Right lobe of liver (tissue), 6 donors: ENCODE measurements at regions not wholly inside any gene's neighbourhood (a gene's known extent, or its start where the extent isn't known, plus 50 kb on each side); places are given as distances from the start of the nearest gene placed in this dataset.

Experiments
- ATAC-seq, 4 donors: fragments of 200-7000 bp; cut with Tn5 transposase; one replicate each; pipeline ENCODE4 v1.9.1; 2020; ENCODE audit warnings: mild to moderate bottlenecking in 4 of 4, moderate library complexity in 4 of 4
- DNase-seq, 3 donors: peaks; one replicate each; pipeline ENCODE4 v3.0.0-alpha.2; 2020
- H3K27ac ChIP-seq, 3 donors: fragments of 200-600 bp; one replicate each; pipeline ENCODE4 v1.8.0; 2022
- H3K27me3 ChIP-seq, 2 donors: fragments of 200-600 bp; one replicate each; pipeline ENCODE4 v1.8.0; 2022
- H3K36me3 ChIP-seq, 4 donors: fragments of 200-600 bp; sonication (generic) in 1 of 4; one replicate each; pipeline versions ENCODE4 v1.5.1 to v1.8.0; 2017 to 2022; ENCODE audit warnings: control low read depth in 1 of 4
- H3K4me1 ChIP-seq, 4 donors: fragments of 200-600 bp; sonication (generic) in 1 of 4; one replicate each; pipeline versions ENCODE4 v1.5.1 to v1.8.0; 2017 to 2022; ENCODE audit warnings: control low read depth in 1 of 4
- H3K4me3 ChIP-seq, 3 donors: fragments of 200-600 bp; one replicate each; pipeline ENCODE4 v1.8.0; 2022
- H3K9me3 ChIP-seq, 4 donors: fragments of 200-600 bp; sonication (generic) in 1 of 4; one replicate each; pipeline versions ENCODE4 v1.5.1 to v1.8.0; 2017 to 2022; ENCODE audit warnings: control low read depth in 1 of 4
- CTCF ChIP-seq, 4 donors: fragments of 200-600 bp in 3 of 4; fragments of 450-650 bp in 1 of 4; IDR thresholded peaks; one replicate each; pipeline versions ENCODE4 v1.5.1 to v1.8.0; 2016 to 2022; ENCODE audit warnings: antibody characterized with exemption in 4 of 4, mild to moderate bottlenecking in 2 of 4
- POLR2A ChIP-seq: fragments of 450-650 bp; IDR thresholded peaks from one replicate; pipeline ENCODE4 v1.6.1; 2017; ENCODE audit warnings: antibody characterized with exemption, mild to moderate bottlenecking
- WGBS: methylation state at CpG from one replicate; pipeline ENCODE4 v1.1.6; 2018; ENCODE audit warnings: low coverage, low lambda C conversion rate; ENCODE audit not compliant: insufficient coverage; ENCODE audit errors: missing lambda C conversion rate; 5-methylcytosine and 5-hydroxymethylcytosine counted together
- intact Hi-C, 2 donors: fragments of 100-400 bp; cut with DNase I; formaldehyde crosslinking; loops; one replicate each; pipeline versions ENCODE4 v1.11.2 to v1.14.1; 2022
- donor health status: DM: no; HTN: yes; CAD: no.
- donor health status: DM: no; HTN: no; CAD: no.
- donor health status: DM: no; HTN: no; CAD: no.
- donor health status: DM: no; HTN: yes; CAD: no.
- donor health status: DM: no; HTN: yes; CAD: no.

- no peak for TF ChIP-seq CTCF (IDR thresholded peaks at IDR 0.05)
- no peak for TF ChIP-seq POLR2A
- WGBS = 98% methylated on average over 8 of the region's 8 CpGs
- H3K27me3 ChIP-seq = no peaks in the 10 kb centered on the region
- H3K27ac ChIP-seq = no peak overlapping the region
- no peak overlapping the region for H3K4me3 ChIP-seq
- DNase-seq = no peak
- H3K4me1 ChIP-seq = peaks cover 0 to 26% (median 2%) of the 10 kb centered on the region in 4 donors
- no peak for ATAC-seq
- no peaks in the 10 kb centered on the region for H3K36me3 ChIP-seq
- intact Hi-C loops = no loop called here
- no peaks in the 10 kb centered on the region for H3K9me3 ChIP-seq
Measured at GRCh38 chr9:36489453-36489852, 83.2 kb upstream of the MELK start.

DNA sequence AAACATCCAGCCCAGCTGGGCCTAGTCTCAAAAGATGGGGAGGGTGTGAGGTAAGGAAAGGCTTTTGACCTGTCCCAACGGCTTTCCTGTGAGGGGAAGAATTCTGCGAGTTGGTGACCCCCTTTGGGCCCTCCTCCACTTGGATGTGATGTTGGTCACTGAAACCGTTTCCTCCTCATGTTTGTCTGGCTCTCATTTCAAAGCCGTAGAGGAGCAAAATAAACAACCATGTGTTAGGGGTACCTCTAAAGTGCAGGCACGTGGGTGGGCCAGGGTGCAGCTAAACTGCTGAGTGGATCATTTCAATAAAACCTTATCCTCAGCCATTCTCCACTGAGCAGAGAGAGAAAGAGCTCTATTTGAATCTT is 84.3 kb upstream of the MELK start:
- no peak for TF ChIP-seq CTCF (IDR thresholded peaks at IDR 0.05)
- no peak for TF ChIP-seq POLR2A
- intact Hi-C loops = no loop called here
- Histone ChIP-seq H3K9me3 (no peaks in the 10 kb centered on the region), H3K36me3 (no peaks in the 10 kb centered on the region), H3K4me1 (peaks cover 0 to 27% (median 2%) of the 10 kb centered on the region in 4 donors), H3K27ac (peak overlapping the region; percentile 68 to 84 (median 81)), H3K27me3 (no peaks in the 10 kb centered on the region), H3K4me3 (peak overlapping the region; percentile 46 to 96 (median 50))
- ATAC-seq = no peak
- DNase-seq = no peak
- 43% methylated on average over 4 of the region's 5 CpGs for WGBS

DNA sequence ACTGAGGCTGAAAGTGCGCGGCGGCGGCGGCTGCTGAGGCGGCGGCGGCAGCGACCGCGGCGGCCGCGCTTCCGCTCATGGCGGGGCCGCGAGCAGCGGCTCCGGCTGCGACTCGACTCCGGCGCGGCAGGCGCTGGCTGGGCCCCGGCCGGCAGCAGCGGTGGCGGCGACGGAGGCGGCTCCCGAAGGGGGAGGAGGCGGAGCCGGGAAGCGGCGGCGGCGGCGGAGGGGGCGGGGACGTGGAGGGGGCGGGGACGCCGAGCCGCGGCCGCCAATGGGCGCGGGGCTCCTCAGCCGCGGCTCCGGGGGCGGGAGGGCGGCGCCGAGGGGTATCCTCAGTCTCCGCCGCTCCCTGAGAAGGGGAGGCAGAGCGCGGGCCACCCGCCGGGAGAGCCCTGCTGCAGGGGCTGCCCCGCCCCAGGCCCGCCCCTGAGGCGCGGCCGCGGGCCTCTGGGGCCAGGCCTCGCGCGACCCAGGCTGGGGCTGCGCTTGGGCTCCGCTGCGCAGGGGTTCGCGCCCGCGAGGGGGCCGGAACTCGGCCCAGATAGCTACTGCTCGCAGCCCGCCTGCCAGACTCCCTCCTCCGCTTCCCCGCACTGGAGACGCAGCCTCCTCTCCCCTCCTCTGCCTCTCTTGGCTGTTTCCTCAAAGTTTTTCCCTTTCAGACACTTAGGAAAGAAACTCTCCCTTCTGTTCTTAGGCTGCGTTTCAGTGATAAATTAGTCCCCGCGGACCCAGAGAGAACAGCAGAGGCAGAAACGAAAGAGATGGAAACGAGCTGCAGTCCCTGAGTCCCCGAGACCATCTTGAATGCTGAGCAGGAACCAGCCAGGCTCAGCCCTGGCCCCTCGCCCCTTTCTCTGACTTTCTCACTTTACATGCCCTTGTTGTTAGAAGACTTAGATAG is 85.0 kb upstream of the MELK start:
- Histone ChIP-seq H3K36me3 (no peaks in the 10 kb centered on the region), H3K27me3 (no peaks in the 10 kb centered on the region), H3K27ac (peak overlapping the region; percentile 68 to 84 (median 81)), H3K9me3 (no peaks in the 10 kb centered on the region), H3K4me3 (peak overlapping the region; percentile 50 to 96 (median 95)), H3K4me1 (peaks cover 0 to 27% (median 2%) of the 10 kb centered on the region in 4 donors)
- ATAC-seq (peak; percentile 94 to 99 (median 96)), DNase-seq (peak; percentile 94 to 96 (median 95))
- TF ChIP-seq POLR2A = peak; percentile 90
- peak in 1 of 4 donors; percentile 42 for TF ChIP-seq CTCF (IDR thresholded peaks at IDR 0.05)
- under 1% methylated on average over 11 of the region's 94 CpGs for WGBS
- intact Hi-C loops = no loop called here

- intact Hi-C loops = no loop called here
- Histone ChIP-seq H3K9me3 (no peaks in the 10 kb centered on the region), H3K36me3 (no peaks in the 10 kb centered on the region), H3K27me3 (no peaks in the 10 kb centered on the region), H3K27ac (peak overlapping the region; percentile 68 to 76 (median 76)), H3K4me3 (peak overlapping the region; percentile 95 to 96 (median 96)), H3K4me1 (peaks cover 0 to 27% (median 2%) of the 10 kb centered on the region in 4 donors)
- no CpG with 5 or more reads among the region's 63 CpGs for WGBS
- ATAC-seq (peak; percentile 14 to 59 (median 38)), DNase-seq (peak; percentile 67 to 74 (median 68))
- no peak for TF ChIP-seq CTCF (IDR thresholded peaks at IDR 0.05)
- no peak for TF ChIP-seq POLR2A
Measured at GRCh38 chr9:36486933-36487481, 85.7 kb upstream of the MELK start.
